LNCAP (cell line): ENCODE measurements at regions not wholly inside any gene's neighbourhood (a gene's known extent, or its start where the extent isn't known, plus 50 kb on each side); places are given as distances from the start of the nearest gene placed in this dataset.

Experiments used
- TF ChIP-seq, protein P1 (sequence below): fragments of 450-650 bp; IDR thresholded peaks from 2 replicates; pipeline ENCODE4 v1.5.1; 2017; ENCODE audit warnings: mild to moderate bottlenecking

GRCh38 chr18:37783771-37784170, 218.2 kb upstream of the CELF4 start:
- TF ChIP-seq, protein P1, sequence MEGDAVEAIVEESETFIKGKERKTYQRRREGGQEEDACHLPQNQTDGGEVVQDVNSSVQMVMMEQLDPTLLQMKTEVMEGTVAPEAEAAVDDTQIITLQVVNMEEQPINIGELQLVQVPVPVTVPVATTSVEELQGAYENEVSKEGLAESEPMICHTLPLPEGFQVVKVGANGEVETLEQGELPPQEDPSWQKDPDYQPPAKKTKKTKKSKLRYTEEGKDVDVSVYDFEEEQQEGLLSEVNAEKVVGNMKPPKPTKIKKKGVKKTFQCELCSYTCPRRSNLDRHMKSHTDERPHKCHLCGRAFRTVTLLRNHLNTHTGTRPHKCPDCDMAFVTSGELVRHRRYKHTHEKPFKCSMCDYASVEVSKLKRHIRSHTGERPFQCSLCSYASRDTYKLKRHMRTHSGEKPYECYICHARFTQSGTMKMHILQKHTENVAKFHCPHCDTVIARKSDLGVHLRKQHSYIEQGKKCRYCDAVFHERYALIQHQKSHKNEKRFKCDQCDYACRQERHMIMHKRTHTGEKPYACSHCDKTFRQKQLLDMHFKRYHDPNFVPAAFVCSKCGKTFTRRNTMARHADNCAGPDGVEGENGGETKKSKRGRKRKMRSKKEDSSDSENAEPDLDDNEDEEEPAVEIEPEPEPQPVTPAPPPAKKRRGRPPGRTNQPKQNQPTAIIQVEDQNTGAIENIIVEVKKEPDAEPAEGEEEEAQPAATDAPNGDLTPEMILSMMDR, result no peak

DNA sequence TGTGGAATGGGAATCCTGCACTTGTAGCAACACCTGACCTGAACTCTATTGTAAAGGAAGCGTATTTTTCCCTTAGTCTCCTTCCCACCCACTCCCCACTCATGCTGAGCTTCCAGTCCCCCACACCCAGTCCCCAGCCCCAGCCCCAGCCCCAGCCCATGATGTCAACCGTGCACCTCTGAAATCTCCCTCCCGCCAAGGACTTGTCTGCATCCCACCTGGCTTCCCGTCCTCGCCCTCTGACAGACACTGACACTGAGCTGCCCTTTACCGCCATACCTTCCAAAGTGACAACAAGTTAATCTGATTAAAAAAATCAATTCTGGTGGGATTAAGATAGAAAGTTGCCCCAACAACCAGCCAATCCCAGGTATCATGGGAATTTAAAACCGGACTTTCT, 213.6 kb upstream of the CELF4 start:
- TF ChIP-seq, protein P1, result no peak

DNA sequence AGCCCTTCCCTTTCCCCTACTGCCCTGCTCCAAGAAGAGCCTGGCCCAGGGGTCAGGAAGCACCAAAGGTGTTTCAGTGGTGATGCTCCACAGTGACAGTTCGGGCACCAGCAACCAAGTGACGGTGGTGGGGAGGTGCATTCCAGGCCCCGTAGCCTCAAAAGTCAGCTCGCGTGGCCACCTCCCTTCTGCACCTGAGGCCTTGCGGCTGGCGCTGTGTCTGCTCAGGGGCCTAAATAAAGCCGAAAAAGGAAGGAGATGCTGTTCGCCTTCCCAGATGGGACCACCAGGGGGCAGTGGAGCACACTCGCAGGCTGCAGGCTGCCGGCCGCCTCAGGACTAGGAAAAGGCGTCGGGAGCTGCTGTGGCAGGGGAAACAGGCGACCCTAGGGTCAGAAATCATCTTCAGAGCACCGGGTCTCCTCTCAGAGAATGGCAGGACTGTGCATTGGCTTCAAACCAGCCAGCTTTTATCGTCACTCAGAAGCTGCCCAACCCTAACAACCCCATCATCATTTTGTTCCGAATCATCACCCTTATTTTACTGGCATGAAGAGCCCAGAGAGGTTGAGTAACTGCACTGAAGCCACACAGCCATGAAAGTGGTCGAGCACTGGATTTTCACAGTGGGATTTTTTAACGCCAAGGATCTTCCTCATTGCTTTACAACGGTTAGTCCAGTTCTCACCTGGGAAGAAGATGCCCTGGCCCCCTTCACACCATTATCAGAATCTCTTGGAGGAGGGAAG, 213.0 kb upstream of the CELF4 start:
- TF ChIP-seq, protein P1, result peak; percentile 78

- TF ChIP-seq, protein P1, result no peak
Measured at GRCh38 chr18:37769826-37770225, 204.2 kb upstream of the CELF4 start.

DNA sequence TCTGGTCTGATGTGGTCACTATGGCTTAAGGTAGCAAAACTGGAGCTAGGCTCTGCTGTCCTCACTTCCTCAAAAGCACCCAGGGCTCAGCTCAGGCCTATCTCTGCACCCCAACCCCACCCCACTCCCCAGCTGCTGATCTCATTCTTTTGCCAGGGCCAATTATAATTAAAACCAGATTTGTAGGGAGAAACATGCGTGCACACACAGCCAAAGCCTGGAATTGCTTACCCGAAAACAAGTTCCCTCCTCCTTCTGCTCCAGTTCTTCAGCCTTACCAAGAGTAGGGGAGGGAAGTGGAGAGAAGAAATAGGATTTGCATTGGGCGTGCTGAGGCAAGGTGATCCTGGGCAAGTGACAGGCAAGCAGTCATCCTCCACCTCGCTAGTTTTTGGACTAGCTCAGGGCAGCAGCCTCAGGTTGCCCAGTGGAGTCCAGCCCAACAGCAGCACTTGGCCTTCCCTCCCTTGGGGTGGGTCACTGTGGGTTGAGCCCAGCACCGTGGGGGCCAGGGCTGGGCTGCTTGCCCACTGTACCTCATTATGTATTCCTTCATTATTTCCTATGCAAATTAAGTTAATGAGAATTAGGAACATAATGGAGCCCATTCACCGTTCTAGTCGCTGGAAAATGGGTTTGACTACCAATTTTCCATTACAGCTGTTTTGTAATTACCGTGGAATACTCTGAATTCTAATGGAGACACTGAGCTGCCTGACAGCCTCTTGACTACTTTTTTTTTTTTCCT, 199.1 kb upstream of the CELF4 start:
- TF ChIP-seq, protein P1, result no peak

DNA sequence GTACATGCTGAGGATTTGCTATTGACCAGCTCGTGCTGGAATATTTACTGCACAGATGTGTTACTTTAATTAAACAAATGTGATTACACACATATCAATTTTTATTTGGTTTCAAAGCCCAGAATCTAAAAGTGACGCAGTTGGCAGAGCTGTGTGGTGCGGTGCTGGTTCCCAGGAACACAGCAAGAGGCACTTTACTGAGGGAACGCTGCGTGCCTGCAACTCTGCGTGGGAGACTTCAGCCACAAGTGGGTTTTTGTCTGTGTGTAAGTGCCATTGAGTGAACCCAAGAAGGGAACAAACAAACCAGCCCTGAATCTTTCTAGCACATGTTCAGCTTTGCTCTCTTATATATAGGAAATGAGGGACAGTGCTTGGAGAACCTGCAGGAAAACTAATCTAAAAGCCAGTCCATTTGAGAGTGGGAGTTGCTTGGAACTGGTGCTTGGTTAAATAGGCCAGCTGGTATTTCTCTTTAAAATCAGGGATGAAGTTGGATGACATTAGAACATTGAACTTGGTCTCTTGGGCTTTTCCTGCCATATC, 196.6 kb upstream of the CELF4 start:
- TF ChIP-seq, protein P1, result no peak

DNA sequence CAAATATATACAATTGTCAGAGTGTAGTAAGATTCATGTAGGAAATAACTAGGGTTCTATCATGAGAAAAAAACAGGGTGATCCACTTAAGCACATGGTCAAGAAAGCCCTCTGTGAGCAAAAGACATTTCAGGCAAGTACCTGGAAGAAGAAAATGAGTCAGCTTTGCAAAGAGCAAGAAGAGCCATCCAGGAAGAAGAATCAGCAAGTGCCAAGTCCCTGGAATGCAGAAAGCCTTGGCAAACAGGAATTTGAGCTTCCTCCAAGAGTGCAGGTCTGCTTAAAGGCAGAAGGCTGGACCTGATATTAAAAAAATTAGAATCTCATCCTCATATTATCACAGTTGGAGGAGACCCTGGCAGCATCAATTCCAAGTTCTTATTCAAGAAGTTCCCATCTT, 188.5 kb upstream of the CELF4 start:
- TF ChIP-seq, protein P1, result no peak
